ENCODE measurements at regions not wholly inside any gene's neighbourhood (a gene's known extent, or its start where the extent isn't known, plus 50 kb on each side); places are given as distances from the start of the nearest gene placed in this dataset.
"Not testable (repeated sequence)": the region's sequence is repeated elsewhere in the genome, so short reads cannot be mapped to it uniquely, and the experiment has no call there.

GRCh38 chr14:52124791-52125684, 56.2 kb upstream of the NID2 start:
- no peak for TF ChIP-seq CTCF (IDR thresholded peaks at IDR 0.05; ENCODE audit: insufficient read depth, missing control alignments)
- FAIRE-seq (no peak), DNase-seq (ENCODE audit: insufficient read length, low spot score) (no peak)

- FAIRE-seq; DNase-seq (ENCODE audit: insufficient read length, low spot score): not testable (repeated sequence)
Observed at GRCh38 chr14:52122163-52122562, 53.3 kb upstream of the NID2 start.

- no peak for TF ChIP-seq CTCF (IDR thresholded peaks at IDR 0.05; ENCODE audit: insufficient read depth, missing control alignments)
- DNase-seq (ENCODE audit: insufficient read length, low spot score) (no peak), FAIRE-seq (no peak)
Observed at GRCh38 chr14:52121441-52121840, 52.6 kb upstream of the NID2 start.

- TF ChIP-seq CTCF (IDR thresholded peaks at IDR 0.05; ENCODE audit: insufficient read depth, missing control alignments) = no peak
- no peak for FAIRE-seq
- no peak for DNase-seq (ENCODE audit: insufficient read length, low spot score)
Observed at GRCh38 chr14:52119030-52119429, 50.2 kb upstream of the NID2 start.

Measured in D721Med (cell line).